H1 (cell line): ENCODE measurements at regions not wholly inside any gene's neighbourhood (a gene's known extent, or its start where the extent isn't known, plus 50 kb on each side); places are given as distances from the start of the nearest gene placed in this dataset.

ENCODE experiments used
- CTCF ChIA-PET: fragments of 300-600 bp; sonication (Branson Sonifier 250); formaldehyde crosslinking; loops from one replicate; lab custom pipeline; 2021; ENCODE audit not compliant: partially characterized antibody; lab: Charles Lee
- POLR2A ChIA-PET: fragments of 300-600 bp; sonication (Branson Sonifier 250); formaldehyde crosslinking; loops from one replicate; lab custom pipeline; 2021; ENCODE audit warnings: inconsistent platforms; ENCODE audit not compliant: partially characterized antibody; lab: Charles Lee
- DNase-seq, 2 experiments: peaks; one replicate each; pipeline versions ENCODE4 v3.0.0 to v3.0.0-alpha.2; 2010 to 2022; ENCODE audit warnings: low spot score in 2 of 2, low read depth in 1 of 2, mixed read lengths in 1 of 2
- FAIRE-seq: peaks from 2 replicates; lab custom pipeline; 2011; peaks lifted over from hg19 to GRCh38; lab: Jason Lieb, UNC
- H2AFZ ChIP-seq: 2 replicates; pipeline ENCODE4 v1.8.1; 2012; ENCODE audit warnings: low read length, inconsistent platforms
- H2AK5ac ChIP-seq: 2 replicates; pipeline ENCODE4 v1.6.1; 2013; ENCODE audit warnings: low read depth, low read length
- H2BK120ac ChIP-seq: replicated peaks from 2 replicates; pipeline ENCODE3; 2013; ENCODE audit warnings: low read depth, low read length, inconsistent platforms
- H2BK12ac ChIP-seq: 2 replicates; pipeline ENCODE4 v1.6.1; 2013; ENCODE audit warnings: low read depth, low read length
- H2BK15ac ChIP-seq: 2 replicates; pipeline ENCODE4 v1.6.1; 2013; ENCODE audit warnings: low read length
- H2BK20ac ChIP-seq: 2 replicates; pipeline ENCODE4 v1.6.1; 2013; ENCODE audit warnings: low read length
- H2BK5ac ChIP-seq: 2 replicates; pipeline ENCODE4 v1.6.1; 2013; ENCODE audit warnings: low read depth, low read length
- H3K14ac ChIP-seq: 2 replicates; pipeline ENCODE4 v1.6.1; 2013; ENCODE audit warnings: inconsistent platforms; ENCODE audit not compliant: insufficient read length
- H3K18ac ChIP-seq: 2 replicates; pipeline ENCODE4 v1.6.1; 2013; ENCODE audit warnings: low read length; ENCODE audit errors: extremely low read depth
- H3K23ac ChIP-seq: 2 replicates; pipeline ENCODE4 v1.6.1; 2013; ENCODE audit warnings: inconsistent platforms; ENCODE audit not compliant: insufficient read length
- H3K23me2 ChIP-seq: 2 replicates; pipeline ENCODE4 v1.6.1; 2013; ENCODE audit warnings: low read depth, low read length
- H3K27ac ChIP-seq: 2 replicates; pipeline ENCODE4 v1.6.1; 2011; ENCODE audit warnings: low read depth, low read length, inconsistent platforms
- H3K27me3 ChIP-seq, 4 experiments: replicated peaks in 1 of 4; 1 replicate in 1 of 4; 2 replicates in 3 of 4; pipeline versions ENCODE4 v1.6.1 to v1.8.1; 2011 to 2013; ENCODE audit warnings: low read length in 3 of 4, mild to moderate bottlenecking in 3 of 4, inconsistent platforms in 2 of 4, mixed read lengths in 2 of 4, moderate library complexity in 1 of 4; ENCODE audit not compliant: control insufficient read depth in 3 of 4, insufficient read depth in 3 of 4; ENCODE audit errors: extremely low read depth in 1 of 4
- H3K36me3 ChIP-seq, 4 experiments: 2 replicates each; pipeline versions ENCODE4 v1.6.1 to v1.8.1; 2011 to 2013; ENCODE audit warnings: mild to moderate bottlenecking in 4 of 4, low read length in 3 of 4, moderate library complexity in 2 of 4, control low read depth in 1 of 4, inconsistent platforms in 1 of 4; ENCODE audit not compliant: insufficient read depth in 4 of 4, control insufficient read depth in 2 of 4
- H3K4ac ChIP-seq: replicated peaks from 2 replicates; pipeline ENCODE3; 2013; ENCODE audit warnings: low read length, low read depth, mixed read lengths, inconsistent platforms; ENCODE audit not compliant: insufficient read length
- H3K4me1 ChIP-seq, 4 experiments: replicated peaks in 1 of 4; 1 replicate in 1 of 4; 2 replicates in 3 of 4; pipeline versions ENCODE4 v1.6.1 to v1.8.1; 2011 to 2013; ENCODE audit warnings: low read length in 3 of 4, inconsistent platforms in 2 of 4, mixed read lengths in 1 of 4; ENCODE audit not compliant: insufficient read depth in 4 of 4, control insufficient read depth in 3 of 4
- H3K4me2 ChIP-seq, 2 experiments: 2 replicates each; pipeline versions ENCODE4 v1.6.1 to v1.8.1; 2011 to 2013; ENCODE audit warnings: low read depth in 2 of 2, low read length in 2 of 2, control low read depth in 1 of 2, inconsistent platforms in 1 of 2, mild to moderate bottlenecking in 1 of 2; ENCODE audit not compliant: insufficient read depth in 1 of 2
- H3K4me3 ChIP-seq, 4 experiments: fragments of 200-600, 300-600 bp in 1 of 4; sonication (generic), shearing (Covaris generic), sonication (Bioruptor Twin) in 1 of 4; 2 replicates each; pipeline versions ENCODE4 v1.5.1 to v1.8.1; 2011 to 2016; ENCODE audit warnings: low read length in 4 of 4, low read depth in 3 of 4, control low read depth in 2 of 4, inconsistent platforms in 2 of 4, mild to moderate bottlenecking in 2 of 4, mixed read lengths in 1 of 4, moderate library complexity in 1 of 4; ENCODE audit not compliant: insufficient read depth in 2 of 4; ENCODE audit errors: extremely low read depth in 1 of 4
- H3K56ac ChIP-seq: replicated peaks from 2 replicates; pipeline ENCODE3; 2013; ENCODE audit warnings: low read depth, mild to moderate bottlenecking, mixed read lengths, low read length, inconsistent platforms; ENCODE audit not compliant: insufficient read length
- H3K79me1 ChIP-seq: 2 replicates; pipeline ENCODE4 v1.6.1; 2013; ENCODE audit warnings: low read depth, low read length, control low read depth
- H3K79me2 ChIP-seq, 2 experiments: 2 replicates each; pipeline versions ENCODE4 v1.6.1 to v1.8.1; 2012 to 2013; ENCODE audit warnings: low read length in 2 of 2, mild to moderate bottlenecking in 2 of 2, inconsistent platforms in 1 of 2; ENCODE audit not compliant: insufficient read depth in 2 of 2, control insufficient read depth in 1 of 2
- H3K9ac ChIP-seq, 4 experiments: replicated peaks in 1 of 4; 1 replicate in 1 of 4; 2 replicates in 3 of 4; pipeline versions ENCODE4 v1.6.1 to v1.8.1; 2011 to 2013; ENCODE audit warnings: low read depth in 3 of 4, low read length in 3 of 4, control low read depth in 2 of 4, mild to moderate bottlenecking in 2 of 4, moderate library complexity in 2 of 4, inconsistent platforms in 1 of 4; ENCODE audit errors: extremely low read depth in 1 of 4
- H3K9me3 ChIP-seq, 2 experiments: 2 replicates each; pipeline versions ENCODE4 v1.6.1 to v1.8.1; 2012 to 2013; ENCODE audit warnings: mild to moderate bottlenecking in 2 of 2, moderate library complexity in 2 of 2, control low read depth in 1 of 2, inconsistent platforms in 1 of 2, low read depth in 1 of 2, low read length in 1 of 2, mixed read lengths in 1 of 2; ENCODE audit not compliant: insufficient read depth in 2 of 2
- H4K20me1 ChIP-seq, 2 experiments: replicated peaks in 1 of 2; 2 replicates each; pipeline versions ENCODE3 to v1.8.1; 2011 to 2013; ENCODE audit warnings: inconsistent platforms in 2 of 2, low read length in 2 of 2, mild to moderate bottlenecking in 1 of 2; ENCODE audit not compliant: insufficient read depth in 2 of 2, control insufficient read depth in 1 of 2
- H4K5ac ChIP-seq: 2 replicates; pipeline ENCODE4 v1.6.1; 2013; ENCODE audit warnings: low read length, low read depth, mixed read lengths, inconsistent platforms; ENCODE audit not compliant: insufficient read length
- H4K8ac ChIP-seq: 2 replicates; pipeline ENCODE4 v1.8.0; 2013; ENCODE audit warnings: mild to moderate bottlenecking, moderate library complexity, low read length, inconsistent platforms; ENCODE audit not compliant: insufficient read depth; ENCODE audit errors: extremely low read depth
- H4K91ac ChIP-seq: replicated peaks from 2 replicates; pipeline ENCODE3; 2013; ENCODE audit warnings: low read length, mixed read lengths, inconsistent platforms; ENCODE audit not compliant: insufficient read length
- CBX5 ChIP-seq: fragments of 300-800, 300-1000 bp; sonication (generic); IDR thresholded peaks from 2 replicates; pipeline ENCODE4 v1.7.1; 2016; ENCODE audit warnings: antibody characterized with exemption, low read length, low read depth
- CHD1 ChIP-seq: IDR thresholded peaks from 2 replicates; pipeline ENCODE4 v1.6.1; 2012; ENCODE audit warnings: low read depth, low read length, improper control_type of control experiment
- CHD2 ChIP-seq: IDR thresholded peaks from 2 replicates; pipeline ENCODE4 v1.6.1; 2012; ENCODE audit warnings: low read length, improper control_type of control experiment
- WGBS, 2 experiments: shearing (Covaris generic) in 1 of 2; methylation state at CpG; one replicate each; pipeline versions ENCODE4 v1.1.6 to v1.1.7; 2013 to 2015; ENCODE audit warnings: low lambda C conversion rate in 2 of 2, mixed read lengths in 2 of 2, inconsistent platforms in 1 of 2, low coverage in 1 of 2, missing lambda C conversion rate in 1 of 2; ENCODE audit not compliant: insufficient replicate concordance in 2 of 2, insufficient coverage in 1 of 2, insufficient read length in 1 of 2; ENCODE audit errors: extremely low coverage in 1 of 2, missing lambda C conversion rate in 1 of 2; 5-methylcytosine and 5-hydroxymethylcytosine counted together

DNA sequence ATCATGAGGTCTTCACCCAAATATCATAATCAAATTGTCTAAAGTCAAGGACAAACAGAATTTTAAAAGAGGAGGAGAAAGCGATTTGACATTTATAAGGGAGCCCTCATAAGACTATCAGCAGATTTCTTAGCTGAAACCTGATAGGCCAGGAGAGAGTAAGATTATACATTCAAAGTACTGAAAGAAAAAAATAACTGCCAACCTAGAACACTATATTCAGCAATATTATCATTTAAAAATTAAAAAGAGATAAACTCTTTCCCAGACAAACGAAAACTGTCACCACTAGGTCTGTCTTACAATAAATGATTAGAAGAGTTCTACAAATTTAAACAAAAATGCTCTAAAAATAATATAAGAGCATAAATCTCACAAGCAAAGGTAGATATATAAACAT lies 154.1 kb upstream of the TMEM106B start:
- 91% methylated on average over 2 of the region's 2 CpGs; no CpG with 5 or more reads in 1 of the 2 experiments for WGBS, 2 experiments
- no peak for TF ChIP-seq CHD2
- no peak for TF ChIP-seq CBX5
- no peak for TF ChIP-seq CHD1
- Histone ChIP-seq H3K27me3 (no peaks in the 10 kb centered on the region), H3K36me3 (no peaks in the 10 kb centered on the region; a peak in 1 of 8 replicates), H3K4me1 (no peaks in the 10 kb centered on the region), H3K18ac (no peak overlapping the region), H3K27ac (no peak overlapping the region), H3K23ac (no peak overlapping the region), H3K9ac (no peak overlapping the region), H3K4me2 (no peak overlapping the region), H2BK15ac (no peak overlapping the region), H4K91ac (no peak overlapping the region), H3K14ac (no peak overlapping the region), H4K20me1 (no peaks in the 10 kb centered on the region), H2BK5ac (no peak overlapping the region), H3K79me2 (no peaks in the 10 kb centered on the region), H3K9me3 (peaks cover 9 to 19% of the 10 kb centered on the region in 2 experiments; a peak in 3 of 4 replicates), H3K23me2 (no peaks in the 10 kb centered on the region), H3K4me3 (no peak overlapping the region), H4K5ac (no peak overlapping the region), H2AFZ (no peak overlapping the region), H2AK5ac (no peak overlapping the region), H2BK120ac (no peak overlapping the region), H3K4ac (no peak overlapping the region), H2BK20ac (no peak overlapping the region), H3K56ac (no peak overlapping the region), H2BK12ac (no peak overlapping the region), H4K8ac (no peak overlapping the region), H3K79me1 (no peaks in the 10 kb centered on the region)
- ChIA-PET CTCF (interaction anchor here (1.7 kb wide), 1 partner anchor 377 kb away, joined by 4 read pairs; no protein-coding TSS in a partner anchor), POLR2A (no interaction called here)
- DNase-seq (no peak), FAIRE-seq (no peak)
